Hematopoietic multipotent progenitor cell (in vitro differentiated cells): ENCODE measurements at regions not wholly inside any gene's neighbourhood (a gene's known extent, or its start where the extent isn't known, plus 50 kb on each side); places are given as distances from the start of the nearest gene placed in this dataset.
A peak's percentile ranks its signal among the peaks of the same experiment; 100 is the strongest.

Experiments
- DNase-seq, 3 donors: peaks; one replicate each; pipeline ENCODE4 v3.0.0-alpha.2; 2011 to 2015; ENCODE audit warnings: low read depth in 2 of 3, low spot score in 2 of 3

GRCh38 chr6:140893432-140893831 is 1239.3 kb upstream of the GJE1 start:
- DNase-seq, result no peak

GRCh38 chr6:140879946-140880345 is 1252.8 kb upstream of the GJE1 start:
- no peak for DNase-seq

- DNase-seq, result no peak
Measured at GRCh38 chr6:140874066-140874465, 1258.7 kb upstream of the GJE1 start.

GRCh38 chr6:140872885-140873284 is 1259.8 kb upstream of the GJE1 start:
- peak in 1 of 3 donors; percentile 11 for DNase-seq

- no peak for DNase-seq
Measured at GRCh38 chr6:140871911-140872310, 1260.8 kb upstream of the GJE1 start.

- peak in 2 of 3 donors; percentile 51 to 93 for DNase-seq
Measured at GRCh38 chr6:140867336-140867735, 1265.4 kb upstream of the GJE1 start.

GRCh38 chr6:140858381-140858971 is 1274.2 kb upstream of the GJE1 start:
- no peak for DNase-seq

- peak in 1 of 3 donors; percentile 20 for DNase-seq
Measured at GRCh38 chr6:140857739-140858380, 1274.9 kb upstream of the GJE1 start.

- no peak for DNase-seq
Measured at GRCh38 chr6:140855520-140855919, 1277.2 kb upstream of the GJE1 start.

- DNase-seq, result no peak
Measured at GRCh38 chr6:140854318-140854717, 1278.4 kb upstream of the GJE1 start.

GRCh38 chr6:140850438-140850837 is 1282.3 kb upstream of the GJE1 start:
- DNase-seq, result no peak

- no peak for DNase-seq
Measured at GRCh38 chr6:140849456-140849855, 1283.3 kb upstream of the GJE1 start.

GRCh38 chr6:140847262-140847645 is 1285.5 kb upstream of the GJE1 start:
- DNase-seq, result peak in 1 of 3 donors; percentile 12

- no peak for DNase-seq
Measured at GRCh38 chr6:140846503-140847261, 1286.0 kb upstream of the GJE1 start.

GRCh38 chr6:140845701-140846100 is 1287.0 kb upstream of the GJE1 start:
- no peak for DNase-seq

GRCh38 chr6:140844167-140844566 is 1288.6 kb upstream of the GJE1 start:
- DNase-seq, result no peak

- no peak for DNase-seq
Measured at GRCh38 chr6:140833408-140833807, 1299.3 kb upstream of the GJE1 start.

- DNase-seq, result no peak
Measured at GRCh38 chr6:140830666-140831065, 1302.1 kb upstream of the GJE1 start.

- no peak for DNase-seq
Measured at GRCh38 chr6:140828856-140829255, 1303.9 kb upstream of the GJE1 start.

- no peak for DNase-seq
Measured at GRCh38 chr6:140827593-140827992, 1305.1 kb upstream of the GJE1 start.

GRCh38 chr6:140825731-140826130 is 1307.0 kb upstream of the GJE1 start:
- no peak for DNase-seq

- no peak for DNase-seq
Measured at GRCh38 chr6:140824595-140824994, 1308.1 kb upstream of the GJE1 start.
